Hematopoietic multipotent progenitor cell treated with erythropoietin and hydrocortisone succinate and interleukin-3 and kit ligand, for 15 days (in vitro differentiated cells): ENCODE measurements at regions not wholly inside any gene's neighbourhood (a gene's known extent, or its start where the extent isn't known, plus 50 kb on each side); places are given as distances from the start of the nearest gene placed in this dataset.
"Not testable (repeated sequence)": the region's sequence is repeated elsewhere in the genome, so short reads cannot be mapped to it uniquely, and the experiment has no call there.

Experiments
- DNase-seq: peaks from one replicate; pipeline ENCODE4 v3.0.0-alpha.2; 2015; ENCODE audit warnings: low spot score

GRCh38 chr19:28626407-28626806 is 586.5 kb downstream of the UQCRFS1 start:
- not testable (repeated sequence) for DNase-seq

DNA sequence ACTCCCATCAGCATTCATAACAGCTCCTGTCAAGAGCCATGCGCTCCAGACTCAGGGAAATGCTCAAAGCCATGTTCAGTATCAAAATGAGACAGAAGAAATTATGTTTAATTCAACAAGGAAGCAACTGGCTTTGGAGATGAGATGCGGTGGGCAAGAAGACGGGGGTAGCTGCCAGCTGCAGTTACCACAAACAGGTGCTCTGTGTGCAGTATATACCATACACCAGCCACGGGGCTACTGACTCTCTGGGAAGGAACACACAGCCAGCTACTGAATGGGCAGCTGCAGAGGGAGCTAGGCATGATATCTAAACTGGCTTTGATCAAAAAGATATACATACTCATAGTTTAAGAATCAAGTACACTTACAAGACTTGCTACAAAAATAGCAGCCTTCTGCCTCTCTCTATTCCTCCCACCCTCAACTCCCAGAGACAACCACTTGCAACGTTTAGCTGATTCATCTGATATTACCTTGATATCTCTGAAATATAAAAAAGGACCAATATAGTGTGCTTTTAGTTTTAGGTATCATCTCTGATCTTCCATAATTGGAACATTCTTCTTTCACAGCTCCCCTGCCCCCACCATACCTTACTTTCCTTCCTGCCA is 593.0 kb downstream of the UQCRFS1 start:
- no peak for DNase-seq

- DNase-seq = no peak
Measured at GRCh38 chr19:28618504-28618903, 594.4 kb downstream of the UQCRFS1 start.

GRCh38 chr19:28615966-28616365 is 597.0 kb downstream of the UQCRFS1 start:
- no peak for DNase-seq

GRCh38 chr19:28615546-28615916 is 597.4 kb downstream of the UQCRFS1 start:
- DNase-seq = no peak

GRCh38 chr19:28614634-28615545 is 598.1 kb downstream of the UQCRFS1 start:
- DNase-seq = no peak

GRCh38 chr19:28612275-28612769 is 600.6 kb downstream of the UQCRFS1 start:
- no peak for DNase-seq

- DNase-seq = not testable (repeated sequence)
Measured at GRCh38 chr19:28611227-28611914, 601.6 kb downstream of the UQCRFS1 start.

DNA sequence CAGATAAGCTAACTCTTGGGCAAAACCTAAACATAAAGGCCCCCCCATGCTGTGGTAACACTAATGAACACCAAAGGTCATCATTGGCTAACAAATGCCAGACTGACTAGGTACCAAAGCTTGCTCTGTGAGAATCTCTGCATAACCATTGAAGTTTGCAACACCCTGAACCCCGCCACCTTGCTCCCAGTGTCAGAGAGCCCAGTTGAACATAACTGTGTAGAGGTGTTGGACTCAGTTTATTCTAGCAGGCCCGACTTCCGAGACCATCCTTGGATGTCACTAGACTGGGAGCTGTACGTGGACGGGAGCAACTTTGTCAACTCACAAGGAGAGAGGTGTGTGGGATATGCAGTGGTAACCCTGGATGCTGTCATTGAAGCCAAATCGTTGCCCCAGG is 602.2 kb downstream of the UQCRFS1 start:
- no peak for DNase-seq

- no peak for DNase-seq
Measured at GRCh38 chr19:28609944-28610343, 603.0 kb downstream of the UQCRFS1 start.

DNA sequence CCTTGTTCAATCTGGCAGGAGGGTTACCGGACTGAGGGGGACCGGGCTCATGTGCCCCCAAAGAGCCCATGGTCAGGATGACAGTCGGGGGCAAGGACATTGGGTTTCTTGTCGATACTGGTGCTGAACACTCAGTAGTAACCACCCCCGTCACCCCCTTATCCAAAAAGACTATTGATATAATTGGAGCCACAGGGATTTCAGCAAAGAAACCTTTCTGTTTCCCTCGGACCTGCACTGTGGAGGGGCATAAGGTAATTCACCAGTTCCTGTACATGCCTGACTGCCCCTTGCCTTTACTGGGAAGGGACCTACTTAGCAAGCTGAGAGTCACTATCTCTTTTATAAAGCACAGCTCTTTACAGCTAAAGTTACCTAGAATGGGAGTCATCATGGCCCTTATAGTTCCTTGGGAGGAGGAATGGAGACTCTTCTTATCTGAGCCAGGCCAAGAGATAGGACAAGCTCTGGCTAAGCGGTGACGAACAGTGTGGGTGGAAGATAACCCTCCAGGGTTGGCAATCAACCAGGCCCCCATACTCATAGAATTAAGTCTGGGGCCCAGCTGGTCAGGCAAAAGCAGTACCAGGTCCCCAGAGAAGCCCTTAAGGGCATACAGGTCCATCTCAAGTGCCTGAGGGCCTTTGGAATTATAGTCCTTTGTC is 603.7 kb downstream of the UQCRFS1 start:
- no peak for DNase-seq

- DNase-seq = no peak
Measured at GRCh38 chr19:28608292-28608691, 604.7 kb downstream of the UQCRFS1 start.

GRCh38 chr19:28607066-28607583 is 605.8 kb downstream of the UQCRFS1 start:
- DNase-seq = no peak

DNA sequence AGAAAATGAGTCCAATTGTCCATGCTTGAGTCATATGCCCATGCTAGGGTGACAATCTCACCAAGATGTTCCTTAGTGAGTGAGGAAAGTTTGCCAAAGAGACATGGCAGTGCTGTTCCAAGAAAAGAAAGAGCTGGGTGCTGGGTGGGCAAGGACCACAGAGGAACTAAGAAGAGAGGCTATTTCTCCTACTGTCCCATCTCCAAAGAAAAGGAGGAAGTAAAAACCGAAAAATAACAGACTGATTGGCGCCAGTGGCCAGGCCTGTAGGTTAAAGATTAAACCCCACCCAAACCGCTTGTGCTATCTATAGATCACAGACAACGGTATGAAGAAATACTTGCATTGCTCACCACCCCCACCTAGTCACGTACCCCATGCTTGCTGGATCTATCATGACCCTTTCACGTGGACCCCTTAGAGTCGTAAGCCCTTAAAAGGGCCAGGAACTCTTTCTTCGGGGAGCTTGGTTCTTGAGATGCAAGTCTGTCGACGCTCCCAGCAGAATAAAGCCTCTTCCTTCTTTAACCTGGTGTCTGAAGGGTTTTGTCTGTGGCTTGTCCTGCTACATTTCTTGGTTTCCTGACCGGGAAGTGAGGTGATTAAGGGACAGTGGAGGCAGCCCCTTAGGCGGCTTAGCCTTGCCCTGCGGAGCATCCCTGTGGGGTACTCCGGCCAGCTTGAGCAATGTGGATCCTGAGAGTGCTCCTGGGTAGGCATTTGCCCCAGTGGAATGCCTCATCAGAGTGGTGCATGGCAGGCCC is 606.5 kb downstream of the UQCRFS1 start:
- no peak for DNase-seq

GRCh38 chr19:28605501-28606268 is 607.3 kb downstream of the UQCRFS1 start:
- DNase-seq = no peak

- DNase-seq = no peak
Measured at GRCh38 chr19:28603453-28603852, 609.5 kb downstream of the UQCRFS1 start.

GRCh38 chr19:28602675-28603298 is 610.2 kb downstream of the UQCRFS1 start:
- DNase-seq = no peak

DNA sequence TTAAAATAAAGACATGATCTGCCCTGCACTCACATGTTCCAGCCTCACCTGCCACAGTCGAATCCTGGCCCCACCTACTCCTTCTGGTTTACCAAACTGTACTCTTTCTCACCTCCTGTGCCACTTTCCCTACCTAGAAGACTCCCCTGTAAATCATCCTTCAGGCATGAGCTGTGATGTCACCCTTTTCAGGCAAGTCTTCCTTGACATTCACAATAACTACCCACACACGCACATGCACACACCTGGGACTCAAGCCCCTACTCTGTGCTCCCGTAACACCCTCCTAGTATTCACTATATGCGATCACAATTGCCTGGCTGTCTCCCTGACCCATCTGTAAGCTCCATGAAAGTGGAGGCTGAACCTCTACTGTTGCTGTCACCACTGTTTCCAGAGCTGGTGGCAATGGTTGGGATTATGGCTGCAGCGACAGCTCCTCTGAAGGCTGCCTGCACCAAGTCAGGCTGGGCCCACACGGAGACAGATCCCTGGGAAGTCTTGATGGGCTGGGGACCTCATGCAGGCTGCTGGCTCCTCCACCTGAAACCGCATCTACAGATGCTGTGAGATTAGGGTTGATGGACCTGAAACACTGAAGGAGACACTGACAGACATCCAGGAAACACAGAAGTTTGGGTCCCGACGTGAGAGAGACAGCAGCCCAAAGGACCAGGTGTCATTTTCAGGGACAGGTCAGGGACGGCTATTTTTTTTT is 611.1 kb downstream of the UQCRFS1 start:
- DNase-seq = no peak

- DNase-seq = no peak
Measured at GRCh38 chr19:28598861-28599260, 614.1 kb downstream of the UQCRFS1 start.
